HCT116 (cell line): ENCODE measurements at regions not wholly inside any gene's neighbourhood (a gene's known extent, or its start where the extent isn't known, plus 50 kb on each side); places are given as distances from the start of the nearest gene placed in this dataset.

ENCODE experiments used
- POLR2A ChIP-seq: IDR thresholded peaks from 2 replicates; pipeline ENCODE4 v1.7.0; 2011; ENCODE audit warnings: borderline replicate concordance; ENCODE audit not compliant: insufficient read depth, insufficient read length; ENCODE audit errors: extremely low read depth
- ZBTB33 ChIP-seq: IDR thresholded peaks from 2 replicates; pipeline ENCODE4 v1.6.1; 2011; ENCODE audit warnings: mild to moderate bottlenecking, low read length, moderate library complexity; ENCODE audit not compliant: insufficient replicate concordance; ENCODE audit errors: extremely low read depth
- TF ChIP-seq, protein P1 (sequence below), 3 experiments: fragments of 200-600 bp in 1 of 3; sonication (generic) in 1 of 3; IDR thresholded peaks in 2 of 3; conservative IDR thresholded peaks in 1 of 3; 2 replicates each; pipeline ENCODE4 v1.5.1; 2012 to 2017; ENCODE audit warnings: low read depth in 2 of 3, low read length in 2 of 3, antibody characterized with exemption in 1 of 3, borderline replicate concordance in 1 of 3, control low read depth in 1 of 3, mild to moderate bottlenecking in 1 of 3, mixed read lengths in 1 of 3, mixed run types in 1 of 3, moderate library complexity in 1 of 3; ENCODE audit not compliant: insufficient read depth in 1 of 3
- TF ChIP-seq, protein P2 (sequence below): IDR thresholded peaks from 2 replicates; pipeline ENCODE4 v1.6.1; 2012; ENCODE audit warnings: low read depth
- TF ChIP-seq, protein P3 (sequence below): IDR thresholded peaks from 2 replicates; pipeline ENCODE4 v1.6.1; 2012

DNA sequence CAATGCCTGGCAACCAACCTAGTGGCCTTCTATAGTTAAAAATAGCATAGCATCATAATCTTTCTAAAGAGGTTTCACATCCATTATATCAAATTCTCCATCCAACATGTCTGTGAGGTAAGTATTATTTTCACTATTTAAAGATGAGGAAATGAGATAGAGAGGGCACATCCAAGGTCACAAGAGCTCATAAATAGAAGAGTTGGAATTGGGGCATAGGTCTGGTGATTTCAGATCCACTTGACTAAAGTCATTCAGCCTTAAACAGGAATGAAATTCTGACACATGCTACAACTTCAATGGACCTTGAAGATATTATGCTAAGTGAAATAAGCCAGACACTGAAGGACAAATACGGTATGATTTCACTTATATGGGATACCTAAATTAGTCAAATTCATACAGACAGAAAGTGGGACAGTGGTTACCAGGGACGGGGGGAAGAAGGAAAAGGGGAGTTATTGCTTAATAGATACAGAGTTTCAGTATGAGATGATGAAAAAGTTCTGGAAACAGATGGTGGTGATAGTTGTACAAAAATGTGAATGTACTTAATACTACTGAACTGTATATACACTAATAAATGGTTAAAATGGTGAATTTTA is 259.6 kb upstream of the NR4A3 start:
- TF ChIP-seq, protein P1, sequence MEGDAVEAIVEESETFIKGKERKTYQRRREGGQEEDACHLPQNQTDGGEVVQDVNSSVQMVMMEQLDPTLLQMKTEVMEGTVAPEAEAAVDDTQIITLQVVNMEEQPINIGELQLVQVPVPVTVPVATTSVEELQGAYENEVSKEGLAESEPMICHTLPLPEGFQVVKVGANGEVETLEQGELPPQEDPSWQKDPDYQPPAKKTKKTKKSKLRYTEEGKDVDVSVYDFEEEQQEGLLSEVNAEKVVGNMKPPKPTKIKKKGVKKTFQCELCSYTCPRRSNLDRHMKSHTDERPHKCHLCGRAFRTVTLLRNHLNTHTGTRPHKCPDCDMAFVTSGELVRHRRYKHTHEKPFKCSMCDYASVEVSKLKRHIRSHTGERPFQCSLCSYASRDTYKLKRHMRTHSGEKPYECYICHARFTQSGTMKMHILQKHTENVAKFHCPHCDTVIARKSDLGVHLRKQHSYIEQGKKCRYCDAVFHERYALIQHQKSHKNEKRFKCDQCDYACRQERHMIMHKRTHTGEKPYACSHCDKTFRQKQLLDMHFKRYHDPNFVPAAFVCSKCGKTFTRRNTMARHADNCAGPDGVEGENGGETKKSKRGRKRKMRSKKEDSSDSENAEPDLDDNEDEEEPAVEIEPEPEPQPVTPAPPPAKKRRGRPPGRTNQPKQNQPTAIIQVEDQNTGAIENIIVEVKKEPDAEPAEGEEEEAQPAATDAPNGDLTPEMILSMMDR (IDR thresholded peaks at IDR 0.05 in 2 of 3, conservative IDR thresholded peaks at IDR 0.05 in 1 of 3; ENCODE audit: borderline replicate concordance in 1 of 3, insufficient read depth in 1 of 3, low read depth in 2 of 3, low read length in 2 of 3) = no peak
- TF ChIP-seq POLR2A (no peak), ZBTB33 (no peak)
- TF ChIP-seq, protein P2, sequence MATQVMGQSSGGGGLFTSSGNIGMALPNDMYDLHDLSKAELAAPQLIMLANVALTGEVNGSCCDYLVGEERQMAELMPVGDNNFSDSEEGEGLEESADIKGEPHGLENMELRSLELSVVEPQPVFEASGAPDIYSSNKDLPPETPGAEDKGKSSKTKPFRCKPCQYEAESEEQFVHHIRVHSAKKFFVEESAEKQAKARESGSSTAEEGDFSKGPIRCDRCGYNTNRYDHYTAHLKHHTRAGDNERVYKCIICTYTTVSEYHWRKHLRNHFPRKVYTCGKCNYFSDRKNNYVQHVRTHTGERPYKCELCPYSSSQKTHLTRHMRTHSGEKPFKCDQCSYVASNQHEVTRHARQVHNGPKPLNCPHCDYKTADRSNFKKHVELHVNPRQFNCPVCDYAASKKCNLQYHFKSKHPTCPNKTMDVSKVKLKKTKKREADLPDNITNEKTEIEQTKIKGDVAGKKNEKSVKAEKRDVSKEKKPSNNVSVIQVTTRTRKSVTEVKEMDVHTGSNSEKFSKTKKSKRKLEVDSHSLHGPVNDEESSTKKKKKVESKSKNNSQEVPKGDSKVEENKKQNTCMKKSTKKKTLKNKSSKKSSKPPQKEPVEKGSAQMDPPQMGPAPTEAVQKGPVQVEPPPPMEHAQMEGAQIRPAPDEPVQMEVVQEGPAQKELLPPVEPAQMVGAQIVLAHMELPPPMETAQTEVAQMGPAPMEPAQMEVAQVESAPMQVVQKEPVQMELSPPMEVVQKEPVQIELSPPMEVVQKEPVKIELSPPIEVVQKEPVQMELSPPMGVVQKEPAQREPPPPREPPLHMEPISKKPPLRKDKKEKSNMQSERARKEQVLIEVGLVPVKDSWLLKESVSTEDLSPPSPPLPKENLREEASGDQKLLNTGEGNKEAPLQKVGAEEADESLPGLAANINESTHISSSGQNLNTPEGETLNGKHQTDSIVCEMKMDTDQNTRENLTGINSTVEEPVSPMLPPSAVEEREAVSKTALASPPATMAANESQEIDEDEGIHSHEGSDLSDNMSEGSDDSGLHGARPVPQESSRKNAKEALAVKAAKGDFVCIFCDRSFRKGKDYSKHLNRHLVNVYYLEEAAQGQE = no peak
- TF ChIP-seq, protein P3, sequence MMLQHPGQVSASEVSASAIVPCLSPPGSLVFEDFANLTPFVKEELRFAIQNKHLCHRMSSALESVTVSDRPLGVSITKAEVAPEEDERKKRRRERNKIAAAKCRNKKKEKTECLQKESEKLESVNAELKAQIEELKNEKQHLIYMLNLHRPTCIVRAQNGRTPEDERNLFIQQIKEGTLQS = no peak
